COLO668 (cell line): ENCODE measurements at regions not wholly inside any gene's neighbourhood (a gene's known extent, or its start where the extent isn't known, plus 50 kb on each side); places are given as distances from the start of the nearest gene placed in this dataset.

Experiments used
- DNase-seq: peaks from one replicate; lab custom pipeline; 2025; ENCODE audit not compliant: unreplicated experiment; lab: John Stamatoyannopoulos, UW

- no peak for DNase-seq
These were observed 435.2 kb upstream of the MANEA start for GRCh38 chr6:95142101-95142500.

DNA sequence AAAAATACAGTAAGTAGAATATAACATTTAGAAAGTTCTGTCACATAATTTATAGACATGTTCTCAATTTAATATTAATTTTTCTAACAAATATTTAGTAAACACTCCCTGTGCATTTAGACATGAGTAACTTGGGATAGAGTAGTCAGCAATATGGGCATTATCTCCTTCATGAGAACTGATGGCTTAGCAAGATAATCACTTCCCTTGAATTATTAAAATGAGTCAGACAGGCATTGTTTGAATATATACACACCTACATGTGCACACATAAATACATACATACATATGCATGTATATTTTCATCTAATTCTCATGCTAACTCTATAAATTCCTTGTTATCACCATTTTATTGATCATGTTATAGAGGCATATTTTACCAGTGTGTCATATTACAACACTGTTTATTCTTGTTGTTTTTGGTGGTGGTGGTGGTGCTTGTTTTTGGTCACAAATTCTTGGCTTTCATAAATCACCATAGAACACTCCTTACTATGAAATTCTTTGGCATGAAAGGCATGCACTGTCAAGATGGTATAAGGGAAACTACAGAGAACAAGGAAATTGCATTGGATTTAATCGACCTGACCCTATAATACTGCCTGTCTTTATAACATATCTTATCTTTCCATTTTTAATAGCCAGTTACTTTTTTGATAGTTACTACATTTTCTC is 434.5 kb upstream of the MANEA start:
- no peak for DNase-seq

DNA sequence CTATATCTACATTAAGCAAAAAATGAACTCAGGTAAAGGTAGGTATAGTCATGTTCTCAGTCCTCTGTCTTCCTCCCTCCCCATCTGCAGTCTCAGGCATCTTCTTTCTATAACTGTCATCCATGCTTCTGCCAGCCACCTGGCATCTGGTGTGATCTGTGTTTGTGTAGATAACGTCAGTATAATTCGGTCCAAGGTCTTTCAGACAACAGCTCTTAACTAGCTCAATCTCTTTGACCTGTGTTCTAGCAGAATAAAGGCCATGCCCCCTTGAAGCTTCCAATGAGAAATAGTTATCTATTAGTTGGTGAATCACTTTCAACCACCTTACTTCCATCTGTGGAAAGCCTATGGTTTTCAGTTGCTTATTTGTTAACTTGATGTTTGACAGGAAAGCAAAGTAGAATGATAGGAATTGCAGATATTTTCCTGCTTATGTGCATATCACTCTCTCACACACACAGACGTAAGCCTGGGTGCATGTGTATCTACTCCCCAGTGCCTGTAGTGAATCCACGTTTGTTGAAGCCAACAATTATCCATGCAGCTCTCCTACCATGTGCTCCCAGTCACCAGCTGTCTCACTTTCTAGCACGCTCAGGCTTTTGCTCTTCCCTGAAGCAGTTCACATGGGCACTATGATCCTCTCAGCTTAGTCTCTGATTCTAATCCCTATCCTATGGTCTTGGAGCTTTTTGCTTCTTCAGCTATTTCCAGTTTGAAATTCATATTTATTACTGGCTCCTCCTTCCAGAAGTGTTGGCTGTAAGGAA is 433.7 kb upstream of the MANEA start:
- DNase-seq: no peak

- no peak for DNase-seq
These were observed 431.9 kb upstream of the MANEA start for GRCh38 chr6:95145457-95145856.

- DNase-seq: no peak
These were observed 417.8 kb upstream of the MANEA start for GRCh38 chr6:95159557-95159956.

- no peak for DNase-seq
These were observed 407.6 kb upstream of the MANEA start for GRCh38 chr6:95169775-95170174.

- DNase-seq: no peak
These were observed 401.2 kb upstream of the MANEA start for GRCh38 chr6:95175927-95176675.

DNA sequence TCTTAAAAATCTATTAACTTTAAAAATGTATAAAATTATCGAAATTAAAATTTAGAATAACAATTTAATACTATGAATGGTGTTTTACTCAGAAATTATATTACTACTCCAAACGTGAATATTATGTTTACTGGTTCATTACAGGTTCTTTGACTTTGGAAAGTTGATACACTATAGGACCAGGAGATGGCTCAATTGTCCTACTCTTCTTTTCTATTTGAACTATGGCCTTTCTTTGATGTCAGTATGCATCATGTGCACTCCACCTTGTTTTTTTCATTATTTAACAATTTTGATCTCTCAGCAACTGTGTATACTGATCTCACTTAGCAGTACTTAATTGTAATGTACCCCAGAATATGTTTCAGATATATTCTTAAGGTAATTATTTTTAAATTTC is 391.5 kb upstream of the MANEA start:
- DNase-seq: no peak

GRCh38 chr6:95186710-95187109 is 390.6 kb upstream of the MANEA start:
- no peak for DNase-seq

DNA sequence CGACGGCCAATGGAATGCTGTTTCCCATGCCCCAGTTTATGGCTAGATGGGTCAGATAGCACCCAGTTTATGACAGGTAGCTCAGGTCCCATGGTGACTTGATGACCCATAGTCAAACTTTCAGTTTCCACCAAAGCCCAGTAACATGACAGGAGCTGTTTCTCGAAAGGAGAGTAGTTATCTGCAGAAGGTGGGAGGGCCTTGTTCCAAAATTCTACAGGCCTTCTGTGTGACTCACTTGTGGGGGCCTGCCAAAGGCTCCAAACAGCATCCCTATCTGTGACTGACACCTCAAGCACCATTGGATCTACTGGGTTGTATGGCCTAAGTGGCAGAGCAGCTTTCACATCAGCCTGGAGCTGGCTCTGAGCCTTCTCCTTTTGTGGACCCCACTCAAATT is 379.7 kb upstream of the MANEA start:
- no peak for DNase-seq

- peak; percentile 20 for DNase-seq
These were observed 374.1 kb upstream of the MANEA start for GRCh38 chr6:95203153-95203754.

DNA sequence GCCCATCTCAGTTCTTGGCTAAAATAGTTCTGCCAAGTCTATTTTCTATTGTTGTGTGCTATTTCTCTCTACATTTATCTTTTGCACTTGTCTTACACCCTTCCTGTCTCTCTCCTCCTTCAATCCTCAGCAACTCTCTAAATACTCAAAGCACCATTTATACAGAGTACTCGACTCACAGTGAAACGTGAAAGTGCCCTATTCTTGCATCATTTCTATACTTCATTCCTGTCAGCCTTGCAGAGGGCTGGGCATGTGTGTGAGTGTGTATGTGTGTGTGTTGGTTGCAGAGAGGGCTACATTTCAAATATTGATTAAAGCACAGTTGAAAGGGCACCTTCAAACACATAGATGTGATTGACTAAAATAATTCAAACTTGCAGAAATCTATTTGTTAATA is 373.2 kb upstream of the MANEA start:
- DNase-seq: no peak

DNA sequence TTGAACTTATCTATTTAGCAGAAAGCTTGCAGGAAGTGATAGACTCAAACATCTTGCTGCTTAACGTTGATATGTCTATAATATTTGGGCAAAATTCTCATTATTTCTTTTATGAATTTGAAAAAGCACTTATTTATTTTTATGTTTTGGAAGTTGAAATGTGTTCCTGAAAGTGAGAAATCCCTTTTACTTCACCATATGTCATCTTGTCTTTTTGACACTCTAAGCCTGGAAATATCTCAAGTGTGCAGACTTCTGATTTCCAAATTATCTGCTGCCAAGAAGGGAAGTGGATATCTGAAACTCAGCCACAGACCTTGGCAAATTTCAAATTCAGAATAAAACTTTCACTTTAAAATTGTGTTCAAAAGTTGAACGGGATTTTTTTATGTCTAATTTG is 368.7 kb upstream of the MANEA start:
- no peak for DNase-seq

- DNase-seq: no peak
These were observed 368.3 kb upstream of the MANEA start for GRCh38 chr6:95209074-95209473.

DNA sequence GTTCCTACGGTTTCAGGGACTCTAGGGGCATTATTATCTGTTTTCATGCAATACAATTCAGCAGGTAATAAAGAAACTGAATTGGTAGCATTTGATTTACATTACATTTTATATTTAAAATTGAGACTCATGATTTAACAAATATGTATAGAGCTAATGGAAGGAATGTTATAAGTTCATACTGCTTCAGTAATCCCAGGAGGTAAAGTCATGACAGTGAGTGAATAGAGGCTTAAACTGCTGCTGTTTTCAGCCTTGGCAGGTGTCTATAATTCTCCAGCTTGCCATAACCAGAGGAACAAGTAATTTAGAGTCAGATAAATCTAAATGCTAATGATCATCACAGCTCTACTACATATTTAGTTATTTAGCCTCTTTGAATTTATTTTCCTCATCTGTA is 360.8 kb upstream of the MANEA start:
- DNase-seq: no peak

GRCh38 chr6:95227351-95227750 is 350.0 kb upstream of the MANEA start:
- DNase-seq: no peak

GRCh38 chr6:95228636-95229035 is 348.7 kb upstream of the MANEA start:
- no peak for DNase-seq

DNA sequence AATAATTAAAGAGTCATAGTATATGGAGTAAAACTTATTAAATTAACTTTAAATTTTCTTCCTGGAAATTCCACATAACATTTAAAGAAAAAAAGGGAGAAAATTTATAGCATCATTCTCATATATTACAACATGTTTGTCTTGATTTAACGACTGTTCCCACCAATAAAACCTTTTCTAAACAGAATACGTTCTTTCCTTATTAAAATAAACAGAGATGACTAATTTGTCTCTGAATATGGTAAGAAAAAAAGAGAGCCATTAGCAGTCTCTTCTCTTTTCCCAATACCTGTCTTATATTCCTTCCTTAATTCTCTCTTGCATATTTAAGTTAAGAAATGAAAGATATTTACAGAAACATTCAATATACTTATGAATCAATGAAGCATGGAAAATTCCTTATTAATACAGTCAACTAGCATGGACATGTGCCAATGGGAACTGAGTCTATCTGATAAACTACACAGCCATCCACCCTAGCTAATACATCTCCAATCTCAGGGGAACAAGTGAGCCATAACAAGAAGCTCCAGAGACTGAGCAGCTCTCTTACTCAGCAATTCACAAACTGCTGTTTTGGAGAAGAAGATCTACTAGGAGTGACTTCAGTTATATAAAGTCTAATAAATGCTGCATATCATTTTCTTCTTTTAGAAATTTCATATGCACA is 347.1 kb upstream of the MANEA start:
- DNase-seq: no peak

- no peak for DNase-seq
These were observed 345.9 kb upstream of the MANEA start for GRCh38 chr6:95231416-95231815.

DNA sequence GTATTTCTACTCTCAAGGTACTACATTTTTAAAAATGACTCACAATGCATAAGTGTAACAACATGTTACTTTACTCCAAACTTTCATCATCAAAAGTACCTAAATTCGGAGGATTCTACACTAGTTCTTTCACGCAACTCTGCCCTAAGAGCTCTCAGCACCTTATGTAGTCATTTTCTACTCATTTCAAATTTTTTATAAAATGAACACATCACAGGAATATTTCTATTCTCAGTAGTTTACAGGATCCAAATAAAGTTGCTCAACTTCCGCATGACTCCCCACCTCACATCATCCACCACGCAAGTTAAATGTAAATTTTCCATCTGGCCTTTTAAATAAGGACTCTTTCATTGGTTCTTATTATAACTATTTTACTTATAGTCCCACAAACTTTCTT is 344.9 kb upstream of the MANEA start:
- DNase-seq: no peak

- DNase-seq: no peak
These were observed 343.5 kb upstream of the MANEA start for GRCh38 chr6:95233879-95234278.
